ENCODE measurements at regions not wholly inside any gene's neighbourhood (a gene's known extent, or its start where the extent isn't known, plus 50 kb on each side); places are given as distances from the start of the nearest gene placed in this dataset.

- intact Hi-C loops (cut with micrococcal nuclease) = no loop called here
- Histone ChIP-seq H3K9me1 (replicated peaks; ENCODE audit: control insufficient read depth, extremely low read depth, insufficient read depth, low read length) (no peaks in the 10 kb centered on the region), H3K4me1 (ENCODE audit: control insufficient read depth, extremely low read depth, insufficient read depth, low read length) (no peaks in the 10 kb centered on the region), H2AFZ (ENCODE audit: low read depth, low read length) (no peak overlapping the region), H3K27ac (ENCODE audit: insufficient read depth, low read depth, low read length) (no peak overlapping the region), H3K36me3 (ENCODE audit: control insufficient read depth in 2 of 2, extremely low read depth in 1 of 2, insufficient read depth in 2 of 2, low read length in 2 of 2) (no peaks in the 10 kb centered on the region), H3K9me3 (replicated peaks; ENCODE audit: control insufficient read depth, insufficient read depth, low read length) (no peaks in the 10 kb centered on the region), H3K79me2 (ENCODE audit: control insufficient read depth, insufficient read depth, low read length) (no peaks in the 10 kb centered on the region), H3K27me3 (ENCODE audit: control insufficient read depth in 2 of 2, insufficient read depth in 2 of 2, low read length in 2 of 2) (peaks cover 0 to 8% of the 10 kb centered on the region in 2 experiments), H3K4me3 (replicated peaks in 1 of 3; ENCODE audit: insufficient read depth in 1 of 3, low read depth in 1 of 3, low read length in 3 of 3) (no peak overlapping the region), H4K20me1 (replicated peaks; ENCODE audit: control insufficient read depth, extremely low read depth, insufficient read depth, low read length) (no peaks in the 10 kb centered on the region), H3K9ac (replicated peaks; ENCODE audit: extremely low read depth, insufficient read depth, low read length) (no peak overlapping the region), H3K4me2 (ENCODE audit: insufficient read depth, low read length) (no peak overlapping the region)
- ChIA-PET CTCF (no interaction called here), POLR2A (no interaction called here)
- FAIRE-seq = no peak
- TF ChIP-seq MAX (IDR thresholded peaks at IDR 0.05; ENCODE audit: insufficient read depth, insufficient read length) = no peak
- TF ChIP-seq GATA2 (IDR thresholded peaks at IDR 0.05; ENCODE audit: insufficient read depth, insufficient read length, low read depth, low read length) = no peak
- no peak for TF ChIP-seq POLR2AphosphoS5 (IDR thresholded peaks at IDR 0.05; ENCODE audit: insufficient read depth, low read depth, low read length)
- TF ChIP-seq MYC (IDR thresholded peaks at IDR 0.05; ENCODE audit: low read depth, low read length) = no peak
- no peak for TF ChIP-seq CTCF (IDR thresholded peaks at IDR 0.05; ENCODE audit: extremely low read depth in 1 of 2, insufficient read depth in 1 of 2, low read depth in 1 of 2, low read length in 2 of 2)
- no peak for TF ChIP-seq FOS (IDR thresholded peaks at IDR 0.05; ENCODE audit: borderline replicate concordance, insufficient read depth, low read length)
- no peak for TF ChIP-seq JUN (IDR thresholded peaks at IDR 0.05; ENCODE audit: borderline replicate concordance, insufficient read depth, insufficient read length, low read depth)
- TF ChIP-seq EZH2 (IDR thresholded peaks at IDR 0.05; ENCODE audit: borderline replicate concordance, low read depth, low read length, severe bottlenecking) = no peak
- TF ChIP-seq POLR2A (IDR thresholded peaks at IDR 0.05; ENCODE audit: low read depth, low read length) = no peak
- no TSS peak for BruUV-seq (replicated peaks)
- DNase-seq (ENCODE audit: low read depth, low spot score) = no peak
- dilution Hi-C loops (cut with MboI; ENCODE audit: extremely low pct_ligation_motif_present, low sequenced_read_pairs) = no loop called here
Measured at GRCh38 chr6:125508793-125509192, 207.0 kb upstream of the HDDC2 start.

Data from endothelial cell of umbilical vein (primary cell).